Fibroblast of mammary gland (primary cell): ENCODE measurements at regions not wholly inside any gene's neighbourhood (a gene's known extent, or its start where the extent isn't known, plus 50 kb on each side); places are given as distances from the start of the nearest gene placed in this dataset.

ENCODE experiments used
- DNase-seq: peaks from one replicate; pipeline ENCODE4 v3.0.0-alpha.2; 2010; ENCODE audit warnings: low read depth
- H3K4me3 ChIP-seq: 2 replicates; pipeline ENCODE4 v1.5.1; 2011; ENCODE audit warnings: low read depth, mild to moderate bottlenecking, low read length, moderate library complexity; ENCODE audit not compliant: control insufficient read depth
- CTCF ChIP-seq: conservative IDR thresholded peaks from 2 replicates; pipeline ENCODE4 v1.5.1; 2011; ENCODE audit warnings: low read depth, low read length, inconsistent platforms; ENCODE audit not compliant: control insufficient read depth, insufficient read depth

- no peak for DNase-seq
- TF ChIP-seq CTCF = no peak
Observed at GRCh38 chr18:22109535-22109934, 59.9 kb upstream of the GATA6 start.

GRCh38 chr18:22110461-22110924 is 58.9 kb upstream of the GATA6 start:
- DNase-seq = no peak
- TF ChIP-seq CTCF = no peak
- H3K4me3 ChIP-seq = no peak overlapping the region

More at GRCh38 chr18:22109535-22109934, 59.9 kb upstream of the GATA6 start:
- no peak overlapping the region for H3K4me3 ChIP-seq

GRCh38 chr18:22112215-22112614 is 57.2 kb upstream of the GATA6 start:
- no peak overlapping the region for H3K4me3 ChIP-seq
- no peak for TF ChIP-seq CTCF
- DNase-seq = no peak

GRCh38 chr18:22113144-22113844 is 56.1 kb upstream of the GATA6 start:
- TF ChIP-seq CTCF = no peak
- no peak overlapping the region for H3K4me3 ChIP-seq
- no peak for DNase-seq

GRCh38 chr18:22114526-22115321 is 54.7 kb upstream of the GATA6 start:
- DNase-seq = no peak
- no peak overlapping the region for H3K4me3 ChIP-seq
- TF ChIP-seq CTCF = no peak

- no peak overlapping the region for H3K4me3 ChIP-seq
- TF ChIP-seq CTCF = no peak
- DNase-seq = no peak
Observed at GRCh38 chr18:22115573-22115972, 53.8 kb upstream of the GATA6 start.
